Middle frontal gyrus (tissue), 1 donor: ENCODE measurements at regions not wholly inside any gene's neighbourhood (a gene's known extent, or its start where the extent isn't known, plus 50 kb on each side); places are given as distances from the start of the nearest gene placed in this dataset.

ENCODE experiments used
- DNase-seq: peaks from one replicate; pipeline ENCODE4 v3.0.0-alpha.2; 2015; ENCODE audit warnings: low spot score; ENCODE audit errors: extremely low spot score

DNA sequence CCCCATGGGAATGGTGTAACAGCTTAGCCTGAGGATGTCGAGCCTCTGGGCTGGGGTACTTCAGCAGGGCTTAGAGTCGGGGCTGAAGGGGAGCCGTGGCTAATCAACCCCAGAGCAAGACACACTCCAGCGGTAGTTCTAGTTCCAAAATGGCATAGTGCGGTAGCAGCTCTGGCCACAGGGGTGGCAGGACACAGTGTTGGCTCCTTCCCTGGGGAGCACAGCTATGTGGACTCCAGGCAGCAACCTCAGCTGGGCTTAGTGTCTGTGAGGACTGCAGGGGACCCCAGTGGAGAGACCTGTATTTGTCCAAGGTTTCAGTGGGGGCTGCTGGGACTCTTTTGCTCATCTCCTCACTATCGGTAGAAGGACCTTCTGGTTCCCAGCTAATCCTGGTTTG lies 70.8 kb upstream of the PCDH20 start:
- DNase-seq, result no peak

- no peak for DNase-seq
Observed at GRCh38 chr13:61485128-61485765, 69.6 kb upstream of the PCDH20 start.

- DNase-seq, result no peak
Observed at GRCh38 chr13:61477619-61478018, 62.0 kb upstream of the PCDH20 start.

DNA sequence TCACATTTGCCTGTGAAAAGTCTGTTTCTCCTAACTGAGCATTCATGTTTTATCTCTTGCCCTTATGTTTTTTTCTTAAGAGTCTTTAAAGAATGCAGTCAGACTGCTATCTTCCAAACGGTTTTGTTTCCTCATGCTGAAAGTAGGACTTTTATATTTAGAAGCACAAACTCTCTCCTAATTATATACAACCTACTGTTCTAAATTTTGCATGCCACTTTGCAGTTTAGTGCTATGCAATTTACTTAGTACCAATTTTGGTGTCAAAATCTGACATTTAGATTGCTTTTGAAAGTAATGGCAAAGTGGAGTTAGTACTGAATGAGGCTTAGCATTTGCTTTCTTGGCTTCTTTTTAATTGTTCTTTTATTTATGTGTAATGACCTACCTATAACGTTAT lies 55.1 kb upstream of the PCDH20 start:
- DNase-seq, result no peak

DNA sequence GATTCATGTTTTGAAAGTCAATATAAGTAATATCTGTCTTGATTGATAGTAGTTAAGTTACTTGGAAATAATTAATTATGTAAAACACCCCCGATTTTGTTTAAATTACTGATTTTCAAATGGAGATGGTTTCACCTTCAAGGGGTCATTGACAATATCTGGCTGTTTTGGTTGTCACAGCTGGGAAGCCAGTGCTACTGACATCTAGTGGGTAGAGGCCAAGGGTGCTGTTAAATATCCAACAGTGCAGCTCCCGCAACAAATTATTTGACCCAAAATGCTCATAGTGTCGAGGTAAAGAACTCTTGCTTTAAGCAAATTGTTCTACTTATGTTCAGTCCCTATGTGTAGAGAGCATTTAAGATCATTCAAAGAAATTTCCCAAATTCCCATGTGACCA lies 50.6 kb upstream of the PCDH20 start:
- DNase-seq, result no peak
